Heart left ventricle (tissue), 16 donors: ENCODE measurements at regions not wholly inside any gene's neighbourhood (a gene's known extent, or its start where the extent isn't known, plus 50 kb on each side); places are given as distances from the start of the nearest gene placed in this dataset.

ENCODE experiments used
- ATAC-seq, 4 donors: fragments of 200-7000 bp; cut with Tn5 transposase; one replicate each; pipeline ENCODE4 v1.9.1; 2020 to 2022; ENCODE audit warnings: moderate library complexity in 4 of 4, mild to moderate bottlenecking in 3 of 4, moderate number of reproducible peaks in 1 of 4
- DNase-seq, 5 donors: peaks; one replicate each; pipeline ENCODE4 v3.0.0-alpha.2; 2020
- H3K27ac ChIP-seq, 12 donors: fragments of 200-600 bp; sonication (generic) in 4 of 12; one replicate each; pipeline versions ENCODE4 v1.5.0 to v1.8.0; 2016 to 2022; ENCODE audit warnings: mild to moderate bottlenecking in 2 of 12
- H3K27me3 ChIP-seq, 9 donors: fragments of 200-600 bp; sonication (generic) in 2 of 9; one replicate each; pipeline versions ENCODE4 v1.5.1 to v1.8.0; 2016 to 2022; ENCODE audit warnings: mild to moderate bottlenecking in 3 of 9
- H3K36me3 ChIP-seq, 9 donors: fragments of 200-600 bp; sonication (generic) in 2 of 9; one replicate each; pipeline versions ENCODE4 v1.5.0 to v1.8.0; 2018 to 2022; ENCODE audit warnings: mild to moderate bottlenecking in 2 of 9
- H3K4me1 ChIP-seq, 12 donors: fragments of 200-600 bp; sonication (generic) in 4 of 12; one replicate each; pipeline versions ENCODE4 v1.5.0 to v1.8.0; 2016 to 2022; ENCODE audit warnings: mild to moderate bottlenecking in 3 of 12
- H3K4me3 ChIP-seq, 12 donors: fragments of 200-600 bp; sonication (generic) in 4 of 12; one replicate each; pipeline versions ENCODE4 v1.5.0 to v1.8.0; 2017 to 2022; ENCODE audit warnings: mild to moderate bottlenecking in 9 of 12, moderate library complexity in 4 of 12
- H3K9me3 ChIP-seq, 12 donors: fragments of 200-600 bp; sonication (generic) in 4 of 12; one replicate each; pipeline versions ENCODE4 v1.5.0 to v1.8.0; 2016 to 2022; ENCODE audit warnings: mild to moderate bottlenecking in 1 of 12
- CTCF ChIP-seq, 12 donors: fragments of 200-600 bp; sonication (generic) in 4 of 12; IDR thresholded peaks; one replicate each; pipeline versions ENCODE4 v1.5.0 to v1.8.0; 2018 to 2022; ENCODE audit warnings: antibody characterized with exemption in 12 of 12, mild to moderate bottlenecking in 5 of 12
- POLR2A ChIP-seq, 2 donors: fragments of 450-650 bp; IDR thresholded peaks; one replicate each; pipeline ENCODE4 v1.6.1; 2017; ENCODE audit warnings: antibody characterized with exemption in 2 of 2, mild to moderate bottlenecking in 2 of 2, moderate library complexity in 2 of 2
- WGBS, 4 donors: extraction: QIAGEN DNeasy Blood & Tissue Kit in 2 of 4; methylation state at CpG; one replicate each; pipeline versions ENCODE4 v1.1.5 to v1.1.7; 2013 to 2018; 5-methylcytosine and 5-hydroxymethylcytosine counted together
- intact Hi-C, 10 donors: fragments of 100-400 bp; cut with DNase I; formaldehyde crosslinking; loops; one replicate each; pipeline versions ENCODE4 v1.11.1 to v1.14.2; 2022
- donor health status: ischemic (EF 13 %, LVEDD 7.1; RV severe dilation, severe dysfunction).
- donor health status: healthy with polysubstance abuse.
- donor health status: DM: no; HTN: yes; CAD: no.
- donor health status: DM: no; HTN: no; CAD: no.
- donor health status: ischemic (EF 25% LVEDD 6.9; RV normal size, moderate dysfunction).
- donor health status: ischemic (EF 25% LVEDD 5.7; RV mildly dilated, moderate dysfunction).
- donor health status: healthy.
- donor health status: DM: yes; HTN: yes; CAD: no.
- donor health status: ischemic (EF 35%, LVEDD 5.7; RV mildly dilated, moderate dysfunction).
- donor health status: nonischemic (EF 11% LVEDD 7.7; RV severe dilation, severe dysfunction).
- donor health status: DM: yes; HTN: yes; CAD: no.
- donor health status: PGD.
- donor health status: ischemic (EF 29% LVEDD 5.4; RV normal size, mild dysfunction).
- donor health status: nonischemic (EF 23%, LVEDD 6.1; RV moderate dilation, normal function).

- Histone ChIP-seq H3K4me1 (peaks cover 0 to 24% (median 13%) of the 10 kb centered on the region in 12 donors), H3K36me3 (no peaks in the 10 kb centered on the region), H3K27ac (no peak overlapping the region), H3K9me3 (no peaks in the 10 kb centered on the region), H3K4me3 (no peak overlapping the region), H3K27me3 (no peaks in the 10 kb centered on the region)
- ATAC-seq (no peak), DNase-seq (no peak)
- no peak for TF ChIP-seq CTCF (IDR thresholded peaks at IDR 0.05)
- intact Hi-C loops: no loop called here
- WGBS, 4 donors: 65 to 86% (median 81%) methylated on average over 2 of the region's 2 CpGs
Observed at GRCh38 chr10:78398382-78398781, 364.7 kb downstream of the RPS24 start.

DNA sequence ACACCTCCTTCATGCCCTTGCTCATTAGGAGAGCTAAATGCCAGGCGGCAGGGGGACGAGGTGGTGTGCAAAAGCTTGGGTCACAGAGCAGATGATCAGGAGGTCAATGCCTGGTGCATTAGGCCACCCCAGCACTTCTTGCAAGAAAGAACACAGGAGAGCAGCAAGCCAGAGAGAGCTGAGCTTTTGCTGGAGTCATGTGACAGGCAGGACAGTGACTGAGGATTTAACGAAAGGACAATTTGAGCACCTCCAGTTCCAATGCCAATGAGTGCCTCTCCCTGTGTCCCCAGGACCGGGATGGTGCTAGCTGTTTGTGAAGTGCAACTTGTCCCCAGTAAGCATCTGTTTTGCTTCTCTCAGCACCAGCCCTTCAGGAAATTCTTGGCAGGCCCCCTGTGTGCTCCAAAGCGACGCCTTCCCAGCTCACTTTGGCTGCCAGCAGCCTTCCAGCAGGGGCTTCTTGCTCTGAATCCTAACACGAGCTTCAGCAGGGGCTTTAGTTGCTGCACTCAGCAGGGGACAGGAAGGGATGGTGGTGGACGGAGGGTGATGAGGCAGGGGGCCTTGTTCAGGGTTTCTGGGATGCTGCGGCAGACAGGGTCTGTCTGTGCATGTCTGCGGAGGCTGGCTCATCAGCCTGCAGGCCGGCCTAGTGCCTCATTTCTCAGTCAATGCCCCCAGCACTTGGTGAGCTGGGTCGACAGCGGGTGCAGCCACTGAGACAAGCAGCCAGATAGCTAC, 368.1 kb downstream of the RPS24 start:
- ATAC-seq (peak; percentile 79 to 89 (median 87)), DNase-seq (peak in 4 of 5 donors; percentile 48 to 77 (median 56))
- Histone ChIP-seq H3K4me1 (peaks cover 0 to 34% (median 15%) of the 10 kb centered on the region in 12 donors), H3K27ac (peak overlapping the region in 8 of 12 donors; percentile 3 to 84 (median 59)), H3K4me3 (no peak overlapping the region), H3K27me3 (peaks cover 0 to 5% (median 0%) of the 10 kb centered on the region in 9 donors), H3K36me3 (no peaks in the 10 kb centered on the region), H3K9me3 (no peaks in the 10 kb centered on the region)
- TF ChIP-seq POLR2A (IDR thresholded peaks at IDR 0.05) (no peak), CTCF (IDR thresholded peaks at IDR 0.05) (no peak)
- intact Hi-C loops: no loop called here
- 37 to 50% (median 42%) methylated on average over 12 to 13 of the region's 13 CpGs for whole genome bisulfite sequencing, 4 donors

DNA sequence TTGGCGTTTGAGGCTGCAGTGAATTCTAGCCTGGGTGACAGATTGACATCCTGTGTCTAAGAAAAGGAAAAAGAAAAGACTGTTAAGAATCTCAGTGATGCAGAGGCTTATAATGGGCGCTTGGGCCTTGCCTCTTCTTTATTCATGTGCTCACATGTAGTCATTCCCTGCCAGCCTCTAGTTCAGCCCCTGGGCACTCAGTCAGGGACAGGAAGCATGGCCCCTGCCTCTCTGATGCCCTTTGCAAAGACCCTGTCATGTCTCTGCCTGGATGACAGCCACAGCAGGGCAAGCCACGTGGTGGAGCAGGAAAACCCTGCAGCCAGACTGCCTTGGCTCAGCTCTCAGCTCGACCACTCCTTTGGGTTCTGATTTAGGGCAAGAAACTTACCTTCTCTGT, 368.9 kb downstream of the RPS24 start:
- Histone ChIP-seq H3K36me3 (no peaks in the 10 kb centered on the region), H3K4me3 (no peak overlapping the region), H3K9me3 (no peaks in the 10 kb centered on the region), H3K27me3 (peaks cover 0 to 12% (median 0%) of the 10 kb centered on the region in 9 donors), H3K4me1 (peaks cover 0 to 40% (median 22%) of the 10 kb centered on the region in 12 donors), H3K27ac (peak overlapping the region in 6 of 12 donors; percentile 3 to 74 (median 61))
- 35 to 44% (median 39%) methylated on average over 4 of the region's 4 CpGs for WGBS, 4 donors
- ATAC-seq: peak in 1 of 4 donors; percentile 11
- TF ChIP-seq CTCF (IDR thresholded peaks at IDR 0.05) (no peak), POLR2A (IDR thresholded peaks at IDR 0.05) (no peak)
- intact Hi-C loops: no loop called here
- peak in 2 of 5 donors; percentile 23 to 47 for DNase-seq

- TF ChIP-seq POLR2A (IDR thresholded peaks at IDR 0.05): no peak
- TF ChIP-seq CTCF (IDR thresholded peaks at IDR 0.05): no peak
- no peak overlapping the region for H3K27ac ChIP-seq
- DNase-seq: no peak
- no peak overlapping the region for H3K4me3 ChIP-seq
- intact Hi-C loops: no loop called here
- peaks cover 0 to 52% (median 29%) of the 10 kb centered on the region in 12 donors for H3K4me1 ChIP-seq
- no peaks in the 10 kb centered on the region for H3K36me3 ChIP-seq
- no peaks in the 10 kb centered on the region for H3K9me3 ChIP-seq
- ATAC-seq: no peak
- WGBS, 4 donors: 88 to 97% (median 94%) methylated on average over 5 to 6 of the region's 6 CpGs
- peaks cover 0 to 12% (median 0%) of the 10 kb centered on the region in 9 donors for H3K27me3 ChIP-seq
Observed at GRCh38 chr10:78403781-78404180, 370.1 kb downstream of the RPS24 start.
